ENCODE measurements at regions not wholly inside any gene's neighbourhood (a gene's known extent, or its start where the extent isn't known, plus 50 kb on each side); places are given as distances from the start of the nearest gene placed in this dataset.

DNA sequence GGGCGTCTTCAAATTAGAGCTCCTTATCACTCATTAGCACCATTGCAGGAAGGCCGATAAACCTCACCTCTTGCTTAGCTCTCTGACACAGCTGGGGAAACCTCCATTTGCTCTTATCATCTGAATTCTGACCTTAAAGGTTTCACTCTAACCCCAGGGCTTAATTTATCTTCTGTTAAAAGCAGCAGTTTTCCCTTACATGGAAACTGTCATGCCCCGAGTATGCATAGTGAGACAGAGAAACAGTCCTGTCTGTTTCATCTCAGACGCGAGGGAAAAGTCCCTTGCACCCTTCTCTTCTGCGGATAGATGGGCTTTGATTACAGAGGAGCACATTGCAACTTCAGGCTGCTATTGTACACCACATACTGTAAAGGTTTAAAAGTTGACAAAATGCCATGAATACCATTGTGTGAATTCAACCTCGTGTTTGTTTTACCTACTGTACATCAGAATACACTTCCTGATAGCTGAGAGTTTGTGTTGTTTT, 191.5 kb upstream of the BMP2 start:
- TF ChIP-seq, protein P1, sequence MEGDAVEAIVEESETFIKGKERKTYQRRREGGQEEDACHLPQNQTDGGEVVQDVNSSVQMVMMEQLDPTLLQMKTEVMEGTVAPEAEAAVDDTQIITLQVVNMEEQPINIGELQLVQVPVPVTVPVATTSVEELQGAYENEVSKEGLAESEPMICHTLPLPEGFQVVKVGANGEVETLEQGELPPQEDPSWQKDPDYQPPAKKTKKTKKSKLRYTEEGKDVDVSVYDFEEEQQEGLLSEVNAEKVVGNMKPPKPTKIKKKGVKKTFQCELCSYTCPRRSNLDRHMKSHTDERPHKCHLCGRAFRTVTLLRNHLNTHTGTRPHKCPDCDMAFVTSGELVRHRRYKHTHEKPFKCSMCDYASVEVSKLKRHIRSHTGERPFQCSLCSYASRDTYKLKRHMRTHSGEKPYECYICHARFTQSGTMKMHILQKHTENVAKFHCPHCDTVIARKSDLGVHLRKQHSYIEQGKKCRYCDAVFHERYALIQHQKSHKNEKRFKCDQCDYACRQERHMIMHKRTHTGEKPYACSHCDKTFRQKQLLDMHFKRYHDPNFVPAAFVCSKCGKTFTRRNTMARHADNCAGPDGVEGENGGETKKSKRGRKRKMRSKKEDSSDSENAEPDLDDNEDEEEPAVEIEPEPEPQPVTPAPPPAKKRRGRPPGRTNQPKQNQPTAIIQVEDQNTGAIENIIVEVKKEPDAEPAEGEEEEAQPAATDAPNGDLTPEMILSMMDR (IDR thresholded peaks at IDR 0.05; ENCODE audit: borderline replicate concordance, extremely low read depth, low read length, poor library complexity, severe bottlenecking), result no peak
- no peak for TF ChIP-seq EZH2 (IDR thresholded peaks at IDR 0.05; ENCODE audit: borderline replicate concordance, low read depth, low read length, severe bottlenecking)

Measured in DND-41 (cell line).